Fibroblast of skin of scalp (primary cell): ENCODE measurements at regions not wholly inside any gene's neighbourhood (a gene's known extent, or its start where the extent isn't known, plus 50 kb on each side); places are given as distances from the start of the nearest gene placed in this dataset.
"Not testable (repeated sequence)": the region's sequence is repeated elsewhere in the genome, so short reads cannot be mapped to it uniquely, and the experiment has no call there.

Experiments
- DNase-seq: peaks from one replicate; pipeline ENCODE4 v3.0.0-alpha.2; 2013

GRCh38 chr13:83722443-83722842, 159.8 kb downstream of the SLITRK1 start:
- DNase-seq = no peak

GRCh38 chr13:83716121-83716520, 166.2 kb downstream of the SLITRK1 start:
- DNase-seq = peak; percentile 17

GRCh38 chr13:83714236-83714635, 168.0 kb downstream of the SLITRK1 start:
- no peak for DNase-seq

- no peak for DNase-seq
These were observed 172.2 kb downstream of the SLITRK1 start for GRCh38 chr13:83710133-83710515.

- DNase-seq = no peak
These were observed 172.7 kb downstream of the SLITRK1 start for GRCh38 chr13:83709426-83710132.

GRCh38 chr13:83702021-83702420, 180.3 kb downstream of the SLITRK1 start:
- peak; percentile 15 for DNase-seq

GRCh38 chr13:83692800-83693199, 189.5 kb downstream of the SLITRK1 start:
- DNase-seq = no peak

GRCh38 chr13:83691966-83692365, 190.3 kb downstream of the SLITRK1 start:
- peak; percentile 58 for DNase-seq

- DNase-seq = no peak
These were observed 200.7 kb downstream of the SLITRK1 start for GRCh38 chr13:83681547-83681946.

GRCh38 chr13:83677985-83678384, 204.3 kb downstream of the SLITRK1 start:
- no peak for DNase-seq

- no peak for DNase-seq
These were observed 209.7 kb downstream of the SLITRK1 start for GRCh38 chr13:83672612-83673011.

- peak; percentile 5 for DNase-seq
These were observed 214.7 kb downstream of the SLITRK1 start for GRCh38 chr13:83667606-83668005.

- peak; percentile 19 for DNase-seq
These were observed 216.1 kb downstream of the SLITRK1 start for GRCh38 chr13:83666141-83666540.

- no peak for DNase-seq
These were observed 225.0 kb downstream of the SLITRK1 start for GRCh38 chr13:83657281-83657680.

GRCh38 chr13:83642617-83643016, 239.7 kb downstream of the SLITRK1 start:
- DNase-seq = not testable (repeated sequence)

- no peak for DNase-seq
These were observed 247.7 kb downstream of the SLITRK1 start for GRCh38 chr13:83634601-83635000.

GRCh38 chr13:83633746-83634145, 248.5 kb downstream of the SLITRK1 start:
- no peak for DNase-seq

GRCh38 chr13:83622422-83622784, 259.9 kb downstream of the SLITRK1 start:
- peak; percentile 34 for DNase-seq

- no peak for DNase-seq
These were observed 260.4 kb downstream of the SLITRK1 start for GRCh38 chr13:83621765-83622421.

GRCh38 chr13:83620530-83621220, 261.6 kb downstream of the SLITRK1 start:
- DNase-seq = no peak

GRCh38 chr13:83618966-83619365, 263.3 kb downstream of the SLITRK1 start:
- DNase-seq = peak; percentile 33

GRCh38 chr13:83613524-83613923, 268.8 kb downstream of the SLITRK1 start:
- no peak for DNase-seq

- no peak for DNase-seq
These were observed 280.7 kb downstream of the SLITRK1 start for GRCh38 chr13:83601539-83601938.

GRCh38 chr13:83592095-83592494, 290.2 kb downstream of the SLITRK1 start:
- DNase-seq = no peak
